Activated naive CD4-positive, alpha-beta T cell treated with anti-CD3 and anti-CD28 coated beads, Interleukin-2, amount 10 ng/mL, durations not matched to agents 7 days and 5 days (primary cell): ENCODE measurements at regions not wholly inside any gene's neighbourhood (a gene's known extent, or its start where the extent isn't known, plus 50 kb on each side); places are given as distances from the start of the nearest gene placed in this dataset.

Source experiments
- CTCF ChIA-PET: fragments of 350-600 bp; sonication (Branson Sonifier 250); formaldehyde crosslinking; loops from one replicate; lab custom pipeline; 2021; ENCODE audit warnings: antibody characterized with exemption; lab: Charles Lee
- DNase-seq: peaks from one replicate; pipeline ENCODE4 v3.0.0-alpha.2; 2020
- H3K27ac Mint-ChIP-seq: one replicate; pipeline ENCODE4 v1.8.0; 2021; ENCODE audit warnings: mild to moderate bottlenecking, moderate library complexity, mixed read lengths
- H3K27me3 Mint-ChIP-seq: one replicate; pipeline ENCODE4 v1.8.0; 2021; ENCODE audit warnings: mild to moderate bottlenecking, mixed read lengths
- H3K36me3 Mint-ChIP-seq: one replicate; pipeline ENCODE4 v1.8.0; 2021; ENCODE audit warnings: mixed read lengths
- H3K4me1 Mint-ChIP-seq: one replicate; pipeline ENCODE4 v1.8.0; 2021; ENCODE audit warnings: mixed read lengths
- H3K4me3 Mint-ChIP-seq: one replicate; pipeline ENCODE4 v1.8.0; 2021; ENCODE audit warnings: mild to moderate bottlenecking, moderate library complexity, mixed read lengths
- H3K9me3 Mint-ChIP-seq: one replicate; pipeline ENCODE4 v1.8.0; 2021; ENCODE audit warnings: mixed read lengths

DNA sequence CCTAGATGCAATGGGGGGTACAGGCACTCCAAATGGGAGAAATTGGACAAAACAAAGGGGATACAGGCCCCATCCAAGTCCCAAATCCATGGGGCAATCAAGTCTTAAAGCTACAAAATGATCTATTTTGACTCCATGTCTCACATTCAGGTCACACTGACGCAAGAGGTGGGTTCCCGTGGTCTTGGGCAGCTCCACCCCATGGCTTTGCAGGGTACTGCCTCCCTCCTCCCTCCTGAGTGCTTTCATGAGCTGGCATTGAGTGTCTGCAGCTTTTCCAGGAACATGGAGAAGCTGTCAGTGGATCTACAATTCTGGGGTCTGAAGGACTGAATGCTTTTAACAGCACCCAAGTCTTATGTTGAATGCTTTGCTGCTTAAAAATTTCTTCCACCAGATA lies 274.5 kb upstream of the LRIG3 start:
- CTCF ChIA-PET: no interaction called here
- H3K27me3 Mint-ChIP-seq: no peaks in the 10 kb centered on the region

DNA sequence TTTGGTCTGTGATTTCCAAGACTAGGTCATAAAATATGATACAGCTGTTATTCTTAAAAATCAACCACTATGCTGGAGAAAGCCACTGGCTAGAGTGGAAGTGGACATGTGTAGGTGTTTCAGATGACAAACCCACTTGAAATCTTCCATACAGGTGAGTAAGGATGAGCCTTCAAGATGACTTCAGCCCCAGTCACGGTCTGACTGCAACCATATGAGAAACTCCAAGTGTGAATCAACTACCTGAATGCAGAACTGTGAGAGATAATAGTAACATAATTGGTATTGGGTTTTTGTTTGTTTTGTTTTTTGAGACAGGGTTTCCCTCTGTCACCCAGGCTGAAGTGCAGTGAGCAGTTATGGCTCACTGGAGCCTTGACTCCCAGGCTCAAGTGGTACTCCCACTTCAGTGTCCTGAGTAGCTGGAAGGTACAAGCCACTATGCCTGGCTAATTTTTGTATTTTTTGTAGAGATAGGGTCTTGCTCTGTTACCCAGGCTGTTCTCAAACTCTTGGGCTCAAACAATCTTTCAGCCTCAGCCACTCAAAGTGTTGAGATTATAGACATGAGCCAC lies 273.3 kb upstream of the LRIG3 start:
- no peaks in the 10 kb centered on the region for H3K36me3 Mint-ChIP-seq
- H3K27ac Mint-ChIP-seq: no peak overlapping the region
- CTCF ChIA-PET: no interaction called here
- H3K4me1 Mint-ChIP-seq: no peaks in the 10 kb centered on the region
- no peak for DNase-seq
- no peaks in the 10 kb centered on the region for H3K27me3 Mint-ChIP-seq
- no peak overlapping the region for H3K4me3 Mint-ChIP-seq
- no peaks in the 10 kb centered on the region for H3K9me3 Mint-ChIP-seq

More for the DNA sequence above, 274.5 kb upstream of the LRIG3 start:
- Mint-ChIP-seq H3K9me3 (no peaks in the 10 kb centered on the region), H3K4me3 (no peak overlapping the region), H3K4me1 (no peaks in the 10 kb centered on the region), H3K36me3 (no peaks in the 10 kb centered on the region), H3K27ac (no peak overlapping the region)
- no peak for DNase-seq

DNA sequence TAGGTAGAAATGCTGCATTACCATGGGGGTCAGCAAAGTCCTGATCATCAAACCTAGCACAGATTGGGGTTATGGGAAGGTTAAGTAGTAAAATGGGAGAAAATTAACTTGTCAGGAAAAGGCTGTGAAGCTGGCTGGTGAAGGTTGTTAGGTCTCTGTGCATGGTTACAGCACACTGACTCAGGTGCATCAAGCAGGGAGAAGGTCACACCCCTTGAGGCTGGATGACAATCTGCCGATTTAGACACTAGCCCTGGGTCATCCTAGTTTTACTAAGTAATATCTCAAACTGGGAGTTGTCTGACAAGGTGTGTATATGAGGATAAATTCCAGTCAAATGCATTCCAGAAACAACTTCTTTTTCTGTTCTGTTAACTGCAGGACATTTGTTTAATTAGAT lies 271.1 kb upstream of the LRIG3 start:
- Mint-ChIP-seq H3K27me3 (no peaks in the 10 kb centered on the region), H3K4me3 (no peak overlapping the region), H3K4me1 (no peaks in the 10 kb centered on the region), H3K9me3 (no peaks in the 10 kb centered on the region), H3K27ac (no peak overlapping the region), H3K36me3 (no peaks in the 10 kb centered on the region)
- DNase-seq: no peak
- CTCF ChIA-PET: no interaction called here

DNA sequence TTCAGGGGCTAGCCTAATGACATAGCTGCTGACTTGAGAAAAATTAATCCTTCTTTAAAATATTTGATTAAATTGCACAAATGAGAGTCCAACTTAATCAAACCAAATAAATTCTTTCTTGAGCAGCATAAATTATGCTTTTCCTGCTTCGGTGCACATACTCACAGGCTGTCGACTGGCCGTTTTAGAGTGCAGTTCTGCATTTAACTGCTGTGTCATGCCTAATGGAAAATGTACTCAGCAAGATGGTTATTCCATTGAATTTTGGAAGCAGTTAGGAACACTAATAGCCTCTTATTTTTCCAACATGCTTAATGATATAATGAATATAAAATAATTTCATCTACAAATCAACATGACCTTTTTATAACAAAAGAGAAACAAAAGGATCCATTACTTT lies 266.1 kb upstream of the LRIG3 start:
- Mint-ChIP-seq H3K4me1 (no peaks in the 10 kb centered on the region), H3K27me3 (no peaks in the 10 kb centered on the region), H3K36me3 (no peaks in the 10 kb centered on the region), H3K27ac (no peak overlapping the region), H3K9me3 (no peaks in the 10 kb centered on the region), H3K4me3 (no peak overlapping the region)
- no peak for DNase-seq
- CTCF ChIA-PET: no interaction called here

DNA sequence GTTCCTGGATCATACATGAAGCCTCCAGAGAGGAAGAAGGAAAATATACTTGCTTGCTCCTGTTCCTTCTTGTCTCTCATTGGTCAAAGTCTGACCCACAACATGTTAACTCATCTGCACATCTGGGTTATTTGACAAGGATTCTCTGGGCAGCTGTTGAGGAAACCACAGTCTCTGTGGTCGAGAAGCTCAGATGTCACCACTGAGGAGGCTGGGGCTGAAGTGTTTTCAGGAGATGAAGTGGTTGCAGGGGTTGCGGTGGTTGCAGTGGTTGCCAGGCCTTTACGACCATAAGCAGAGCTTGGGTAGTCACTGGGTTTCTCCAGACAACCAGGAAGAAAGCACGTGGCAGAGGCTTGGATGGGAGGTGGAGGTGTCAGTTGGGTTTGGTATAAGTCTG lies 265.0 kb upstream of the LRIG3 start:
- Mint-ChIP-seq H3K27ac (no peak overlapping the region), H3K4me1 (no peaks in the 10 kb centered on the region), H3K4me3 (no peak overlapping the region), H3K27me3 (no peaks in the 10 kb centered on the region), H3K36me3 (no peaks in the 10 kb centered on the region), H3K9me3 (no peaks in the 10 kb centered on the region)
- CTCF ChIA-PET: no interaction called here
- no peak for DNase-seq

DNA sequence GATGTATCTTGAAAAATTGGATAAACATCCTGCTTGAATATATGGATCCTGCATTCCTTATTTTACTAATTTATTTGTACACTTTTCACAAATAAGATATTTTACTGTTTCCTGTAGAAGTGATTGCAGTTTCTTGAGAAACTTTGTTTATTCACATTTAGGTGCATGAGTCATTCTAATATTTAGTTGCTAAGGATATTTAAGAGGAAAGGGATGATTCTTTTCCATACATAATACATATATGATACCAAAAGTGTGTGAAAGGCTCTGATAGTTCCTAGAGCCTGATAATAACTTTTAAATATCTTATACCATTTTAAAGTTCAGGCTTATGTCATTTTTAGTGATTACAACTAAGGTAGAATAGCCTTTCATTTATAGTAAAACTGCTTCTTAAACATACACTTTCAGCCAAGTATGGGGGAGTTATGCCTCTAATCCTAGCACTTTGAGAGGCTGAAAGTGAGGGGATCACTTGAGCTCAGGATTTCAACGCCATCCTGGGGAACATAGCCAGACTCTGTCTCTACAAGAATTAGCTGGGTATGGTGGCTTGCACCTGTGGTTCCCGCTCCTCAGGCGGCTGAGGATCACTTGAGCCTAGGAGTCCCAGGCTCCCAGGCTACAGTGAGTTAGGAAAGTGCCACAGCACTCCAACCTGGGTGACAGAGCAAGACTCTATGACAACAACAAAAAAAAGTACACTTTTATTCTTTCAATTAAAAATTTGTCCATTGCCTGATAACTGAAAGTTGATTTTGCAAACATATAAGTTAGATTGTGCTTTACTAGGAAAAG lies 262.6 kb upstream of the LRIG3 start:
- Mint-ChIP-seq H3K4me1 (no peaks in the 10 kb centered on the region), H3K27ac (no peak overlapping the region)
- CTCF ChIA-PET: no interaction called here

DNA sequence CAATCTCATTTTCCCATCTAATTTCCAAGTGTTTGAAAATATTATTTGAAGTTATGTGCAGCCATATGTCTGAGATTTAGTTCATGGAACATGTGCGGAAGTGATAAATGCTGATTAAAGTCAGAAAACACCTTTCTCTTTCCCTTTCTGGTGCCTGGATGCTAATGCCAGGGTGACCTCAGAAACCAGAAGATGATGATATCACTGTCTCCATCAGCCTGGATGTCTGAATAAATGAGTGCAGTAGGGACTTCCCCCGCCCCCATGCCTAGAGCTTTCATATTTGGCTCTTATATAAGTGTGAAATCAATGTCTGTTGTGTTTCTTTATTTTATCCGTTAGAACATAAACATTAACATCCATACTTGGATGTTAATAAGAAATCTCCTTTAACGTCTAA lies 261.9 kb upstream of the LRIG3 start:
- H3K9me3 Mint-ChIP-seq: no peaks in the 10 kb centered on the region
- H3K36me3 Mint-ChIP-seq: no peaks in the 10 kb centered on the region
- DNase-seq: no peak
- H3K27ac Mint-ChIP-seq: no peak overlapping the region
- H3K4me1 Mint-ChIP-seq: no peaks in the 10 kb centered on the region
- no peak overlapping the region for H3K4me3 Mint-ChIP-seq
- CTCF ChIA-PET: interaction anchor here (1.0 kb wide), 1 partner anchor 24 kb away, joined by 3 read pairs; no protein-coding TSS in a partner anchor
- no peaks in the 10 kb centered on the region for H3K27me3 Mint-ChIP-seq

More for the DNA sequence above, 262.6 kb upstream of the LRIG3 start:
- H3K36me3 Mint-ChIP-seq: no peaks in the 10 kb centered on the region
- no peaks in the 10 kb centered on the region for H3K9me3 Mint-ChIP-seq
- no peak for DNase-seq
- no peak overlapping the region for H3K4me3 Mint-ChIP-seq
- no peaks in the 10 kb centered on the region for H3K27me3 Mint-ChIP-seq

DNA sequence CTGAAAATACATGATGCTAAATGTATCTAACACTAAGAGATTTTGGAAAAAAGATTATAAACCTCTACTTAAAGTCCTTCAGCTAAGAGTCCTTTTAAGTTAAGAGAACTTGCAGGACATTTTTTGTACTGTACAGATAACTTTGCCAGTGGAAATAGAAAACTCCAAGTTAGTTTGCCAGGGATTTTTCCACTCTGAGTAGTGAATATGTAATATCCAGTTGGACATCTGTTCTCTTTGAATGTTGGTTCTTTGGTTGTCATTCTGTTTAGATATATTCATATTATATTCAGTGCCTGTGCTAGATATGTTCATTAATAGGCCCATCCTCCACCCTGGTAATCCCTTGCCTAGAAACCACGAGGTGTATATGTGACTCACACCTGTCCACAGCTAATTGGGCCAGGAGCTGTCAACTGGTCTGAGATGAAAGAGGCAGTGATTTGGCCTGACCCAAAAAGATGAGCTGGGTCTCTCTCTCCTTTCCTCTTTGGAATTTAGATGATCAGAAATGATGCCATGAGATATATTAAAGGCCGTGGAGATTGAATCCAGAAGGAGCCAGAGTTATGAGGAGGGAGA lies 261.0 kb upstream of the LRIG3 start:
- no peak for DNase-seq
- Mint-ChIP-seq H3K27me3 (no peaks in the 10 kb centered on the region), H3K27ac (no peak overlapping the region)

DNA sequence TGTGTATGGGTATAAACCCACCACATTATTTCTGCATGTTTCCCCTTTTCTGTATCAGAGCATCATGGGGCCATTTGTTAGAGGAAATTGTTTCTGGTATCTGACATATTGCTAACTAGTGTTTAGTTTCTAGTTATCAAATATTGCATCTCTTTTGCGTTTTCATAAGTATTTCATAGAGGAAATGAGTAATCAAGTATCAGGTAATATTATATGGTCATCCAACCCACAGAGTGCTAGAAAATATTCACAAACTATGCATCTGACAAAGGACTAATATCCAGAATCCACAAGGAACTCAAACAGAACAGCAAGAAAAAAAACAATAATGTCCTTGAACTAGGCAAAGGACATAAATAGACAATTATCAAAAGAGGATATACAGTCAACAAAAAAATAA lies 258.9 kb upstream of the LRIG3 start:
- no peak overlapping the region for H3K27ac Mint-ChIP-seq
- no peaks in the 10 kb centered on the region for H3K9me3 Mint-ChIP-seq
- H3K4me3 Mint-ChIP-seq: no peak overlapping the region
- CTCF ChIA-PET: no interaction called here
- no peaks in the 10 kb centered on the region for H3K4me1 Mint-ChIP-seq
- DNase-seq: no peak
- H3K27me3 Mint-ChIP-seq: no peaks in the 10 kb centered on the region
- H3K36me3 Mint-ChIP-seq: no peaks in the 10 kb centered on the region

More for the DNA sequence above, 261.0 kb upstream of the LRIG3 start:
- no peaks in the 10 kb centered on the region for H3K4me1 Mint-ChIP-seq
- no peak overlapping the region for H3K4me3 Mint-ChIP-seq
- no peaks in the 10 kb centered on the region for H3K9me3 Mint-ChIP-seq
- CTCF ChIA-PET: interaction anchor here (1.0 kb wide), 1 partner anchor 23 kb away, joined by 3 read pairs; no protein-coding TSS in a partner anchor
- no peaks in the 10 kb centered on the region for H3K36me3 Mint-ChIP-seq

DNA sequence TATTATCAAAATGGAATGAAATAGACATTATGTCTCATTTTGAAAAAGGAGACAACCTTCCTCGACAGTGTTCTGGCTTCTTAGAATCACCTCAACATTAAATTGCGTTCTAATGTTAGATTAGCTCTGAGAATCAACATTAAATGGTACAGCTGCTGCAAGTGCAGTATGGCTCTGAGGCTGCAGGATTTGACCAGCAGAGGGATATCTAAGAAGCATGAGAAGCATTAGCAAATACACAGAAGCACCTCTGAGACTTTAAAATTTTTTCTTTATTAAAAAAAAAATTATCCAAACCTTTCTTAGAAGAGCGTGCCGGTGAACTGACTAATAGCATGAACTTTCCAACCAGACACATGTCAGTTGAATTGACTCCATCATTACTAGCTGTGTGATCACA lies 253.4 kb upstream of the LRIG3 start:
- CTCF ChIA-PET: interaction anchor here (0.7 kb wide), 2 partner anchors 504 to 1138 kb away, joined by 3 read pairs; no protein-coding TSS in a partner anchor
- no peaks in the 10 kb centered on the region for H3K4me1 Mint-ChIP-seq
- no peaks in the 10 kb centered on the region for H3K9me3 Mint-ChIP-seq
- no peaks in the 10 kb centered on the region for H3K27me3 Mint-ChIP-seq
- no peaks in the 10 kb centered on the region for H3K36me3 Mint-ChIP-seq
- no peak overlapping the region for H3K4me3 Mint-ChIP-seq
- H3K27ac Mint-ChIP-seq: no peak overlapping the region
- no peak for DNase-seq

DNA sequence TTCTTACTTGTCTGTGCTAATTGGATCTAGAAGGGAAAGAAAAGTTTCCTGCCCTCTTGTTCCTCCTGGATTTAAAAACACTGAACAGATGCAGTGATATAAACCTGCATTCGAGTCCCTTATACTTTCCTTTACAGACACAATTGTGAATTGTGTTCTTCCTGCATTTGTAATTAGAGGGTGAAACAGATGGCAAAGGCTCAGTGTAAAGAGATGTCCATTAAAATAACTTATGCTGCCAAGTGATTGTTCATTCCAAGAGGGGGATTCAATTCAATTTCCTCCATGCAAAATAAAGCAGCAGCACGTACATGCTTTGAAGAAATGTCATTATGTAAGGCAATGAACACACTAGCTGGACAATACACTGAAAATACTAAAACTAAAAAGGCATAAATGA lies 248.3 kb upstream of the LRIG3 start:
- Mint-ChIP-seq H3K27ac (no peak overlapping the region), H3K4me1 (no peaks in the 10 kb centered on the region), H3K9me3 (no peaks in the 10 kb centered on the region), H3K27me3 (no peaks in the 10 kb centered on the region), H3K4me3 (no peak overlapping the region), H3K36me3 (no peaks in the 10 kb centered on the region)
- no peak for DNase-seq
- CTCF ChIA-PET: no interaction called here

DNA sequence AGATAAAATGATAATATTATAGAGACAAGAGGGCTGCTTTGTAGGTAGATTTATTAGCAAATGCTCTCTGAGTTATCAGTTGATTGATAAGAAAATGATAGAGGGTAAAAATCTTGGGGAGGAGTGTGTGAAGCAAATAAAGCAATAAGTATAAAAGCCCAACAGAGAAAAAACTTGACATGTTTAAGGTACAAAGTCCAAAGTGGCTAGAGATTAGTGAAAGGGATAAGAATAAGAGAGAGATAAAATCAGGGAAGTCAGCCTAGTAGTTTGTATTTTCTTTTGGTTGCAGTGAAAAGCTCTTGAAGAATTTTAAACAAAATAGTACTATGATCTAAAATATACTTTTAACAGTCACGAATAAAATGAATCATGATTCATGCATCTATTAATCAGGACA lies 246.2 kb upstream of the LRIG3 start:
- Mint-ChIP-seq H3K9me3 (no peaks in the 10 kb centered on the region), H3K27me3 (no peaks in the 10 kb centered on the region), H3K36me3 (no peaks in the 10 kb centered on the region), H3K27ac (no peak overlapping the region), H3K4me3 (no peak overlapping the region), H3K4me1 (no peaks in the 10 kb centered on the region)
- CTCF ChIA-PET: no interaction called here
- no peak for DNase-seq

DNA sequence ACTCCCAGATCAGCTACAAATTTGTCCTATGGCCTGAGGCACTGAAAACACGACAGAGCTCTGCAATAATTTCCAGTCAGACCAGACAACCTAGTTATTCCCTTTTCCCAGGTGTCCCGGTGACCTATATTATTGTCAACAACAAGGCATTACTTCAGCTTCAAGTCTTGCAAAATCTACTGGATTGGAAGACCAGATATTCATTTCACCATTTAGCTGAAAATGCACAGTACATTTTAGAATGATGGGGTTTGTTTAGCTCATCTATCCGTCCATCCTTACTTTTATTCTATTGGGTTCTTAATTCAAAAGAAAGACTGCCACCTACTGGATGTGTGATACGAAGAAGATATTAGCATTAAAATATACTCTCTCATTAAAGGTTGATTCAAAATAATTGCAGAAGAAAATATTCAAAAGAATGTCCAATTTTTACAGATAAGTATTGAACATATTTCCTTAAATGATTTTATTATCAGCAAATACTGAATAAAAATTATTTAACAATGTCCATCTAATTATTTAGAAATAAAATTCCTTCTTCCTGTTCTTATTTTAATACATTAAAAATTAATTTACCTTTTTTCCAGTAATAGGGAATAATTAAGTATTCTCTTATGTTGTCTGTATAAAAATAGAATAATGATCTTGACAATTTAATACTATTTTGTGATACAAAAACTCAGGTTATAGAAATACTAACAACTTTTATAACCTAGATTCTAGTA lies 244.9 kb upstream of the LRIG3 start:
- H3K27me3 Mint-ChIP-seq: no peaks in the 10 kb centered on the region
- no peaks in the 10 kb centered on the region for H3K9me3 Mint-ChIP-seq
- no peak overlapping the region for H3K27ac Mint-ChIP-seq
- no peaks in the 10 kb centered on the region for H3K4me1 Mint-ChIP-seq
- CTCF ChIA-PET: interaction anchor here (0.8 to 1.0 kb wide), 4 partner anchors 14 to 819 kb away, joined by 3 to 7 read pairs (median 4); no protein-coding TSS in a partner anchor
- no peak overlapping the region for H3K4me3 Mint-ChIP-seq
- no peak for DNase-seq
- H3K36me3 Mint-ChIP-seq: no peaks in the 10 kb centered on the region

DNA sequence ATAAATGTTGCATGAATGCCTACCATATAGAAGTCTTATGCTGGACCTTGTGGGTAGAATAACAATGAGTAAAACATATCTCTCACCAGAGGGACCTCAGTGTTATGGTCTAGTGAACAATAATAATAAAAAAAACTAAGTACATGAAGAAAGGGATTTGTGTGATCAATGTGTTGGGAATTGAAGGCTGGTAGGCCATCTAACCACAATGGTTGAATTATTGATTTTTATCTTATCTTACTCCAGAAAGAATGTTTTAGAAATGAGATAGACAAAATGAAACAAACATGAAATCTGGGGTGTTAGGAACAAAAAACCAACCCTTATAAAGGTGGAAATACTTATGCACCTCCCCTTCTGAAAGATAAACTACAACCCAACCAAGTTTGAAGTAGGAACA lies 243.9 kb upstream of the LRIG3 start:
- no peaks in the 10 kb centered on the region for H3K36me3 Mint-ChIP-seq
- H3K9me3 Mint-ChIP-seq: no peaks in the 10 kb centered on the region
- CTCF ChIA-PET: interaction anchor here (0.8 to 1.0 kb wide), 2 partner anchors 49 to 818 kb away, joined by 3 read pairs; no protein-coding TSS in a partner anchor

More for the DNA sequence above, 243.9 kb upstream of the LRIG3 start:
- Mint-ChIP-seq H3K4me1 (no peaks in the 10 kb centered on the region), H3K4me3 (no peak overlapping the region), H3K27me3 (no peaks in the 10 kb centered on the region), H3K27ac (no peak overlapping the region)
- DNase-seq: no peak
